ENCODE measurements at regions not wholly inside any gene's neighbourhood (a gene's known extent, or its start where the extent isn't known, plus 50 kb on each side); places are given as distances from the start of the nearest gene placed in this dataset.

DNA sequence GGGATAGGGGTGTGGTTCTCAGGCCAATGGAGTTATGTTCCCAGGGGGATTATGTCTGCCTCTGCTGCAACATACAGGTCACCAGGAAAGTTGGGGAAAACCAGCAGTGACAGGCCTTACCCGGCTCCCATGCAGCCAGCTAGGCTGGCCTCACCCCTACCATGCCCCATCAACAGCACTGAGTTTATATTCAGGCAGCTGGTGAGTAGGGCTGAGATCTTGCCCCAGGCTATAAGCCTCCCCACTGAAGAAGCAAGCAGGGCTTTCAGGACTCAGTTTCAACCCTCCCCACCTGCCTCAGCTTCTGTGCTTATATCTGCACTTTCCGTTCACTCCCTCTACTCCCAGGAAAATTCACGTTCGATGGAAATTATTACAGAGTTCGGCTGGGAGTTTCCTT is 122.4 kb upstream of the PGRMC2 start:
- TF ChIP-seq YY1 (IDR thresholded peaks at IDR 0.05; ENCODE audit: insufficient read depth, insufficient read length) (no peak), SUZ12 (IDR thresholded peaks at IDR 0.05; ENCODE audit: extremely low read depth, insufficient read depth, insufficient read length) (no peak), ZNF274 (IDR thresholded peaks at IDR 0.05; ENCODE audit: low read depth, low read length) (no peak)

Data from NT2/D1 (cell line).